CD4-positive, alpha-beta memory T cell (primary cell): ENCODE measurements at regions not wholly inside any gene's neighbourhood (a gene's known extent, or its start where the extent isn't known, plus 50 kb on each side); places are given as distances from the start of the nearest gene placed in this dataset.
"Not testable (repeated sequence)": the region's sequence is repeated elsewhere in the genome, so short reads cannot be mapped to it uniquely, and the experiment has no call there.

ENCODE experiments used
- CTCF ChIA-PET: fragments of 350-600 bp; sonication (Branson Sonifier 250); formaldehyde crosslinking; loops from one replicate; lab custom pipeline; 2021; ENCODE audit warnings: inconsistent platforms; ENCODE audit not compliant: partially characterized antibody; lab: Charles Lee
- POLR2A ChIA-PET: fragments of 350-600 bp; sonication (Branson Sonifier 250); formaldehyde crosslinking; loops from one replicate; lab custom pipeline; 2021; ENCODE audit not compliant: partially characterized antibody; lab: Charles Lee
- DNase-seq, 5 donors: peaks; one replicate each; pipeline versions ENCODE4 v3.0.0 to v3.0.0-alpha.2; 2020 to 2022; ENCODE audit warnings: mixed read lengths in 1 of 5
- H3K27ac ChIP-seq: one replicate; pipeline ENCODE4 v1.7.0; 2013; ENCODE audit warnings: low read depth, low read length
- H3K27me3 ChIP-seq: 2 replicates; pipeline ENCODE4 v1.7.0; 2013; ENCODE audit warnings: mild to moderate bottlenecking, low read length, moderate library complexity; ENCODE audit not compliant: insufficient read depth
- H3K36me3 ChIP-seq: 2 replicates; pipeline ENCODE4 v1.7.0; 2013; ENCODE audit warnings: mild to moderate bottlenecking, low read length, moderate library complexity; ENCODE audit not compliant: insufficient read depth
- H3K4me1 ChIP-seq: 2 replicates; pipeline ENCODE4 v1.7.0; 2013; ENCODE audit warnings: mild to moderate bottlenecking, low read length, moderate library complexity; ENCODE audit not compliant: insufficient read depth
- H3K4me3 ChIP-seq, 2 donors: one replicate each; pipeline ENCODE4 v1.7.0; 2013; ENCODE audit warnings: low read length in 2 of 2, mild to moderate bottlenecking in 1 of 2
- H3K9me3 ChIP-seq, 2 donors: one replicate each; pipeline ENCODE4 v1.7.0; 2013; ENCODE audit warnings: low read length in 2 of 2, control low read depth in 1 of 2; ENCODE audit not compliant: control insufficient read depth in 1 of 2
- H3K27ac Mint-ChIP-seq, 7 donors: one replicate each; pipeline ENCODE4 v1.8.0; 2020 to 2021; ENCODE audit warnings: mixed read lengths in 7 of 7, mild to moderate bottlenecking in 6 of 7, inconsistent platforms in 3 of 7, moderate library complexity in 3 of 7
- H3K27me3 Mint-ChIP-seq, 2 donors: one replicate each; pipeline ENCODE4 v1.8.0; 2020 to 2021; ENCODE audit warnings: mixed read lengths in 2 of 2
- H3K36me3 Mint-ChIP-seq, 2 donors: one replicate each; pipeline ENCODE4 v1.8.0; 2020 to 2021; ENCODE audit warnings: mixed read lengths in 2 of 2, inconsistent platforms in 1 of 2, mild to moderate bottlenecking in 1 of 2
- H3K4me1 Mint-ChIP-seq, 4 donors: one replicate each; pipeline ENCODE4 v1.8.0; 2020 to 2021; ENCODE audit warnings: mixed read lengths in 4 of 4, mild to moderate bottlenecking in 1 of 4
- H3K4me3 Mint-ChIP-seq, 8 donors: one replicate each; pipeline ENCODE4 v1.8.0; 2020 to 2021; ENCODE audit warnings: mixed read lengths in 8 of 8, mild to moderate bottlenecking in 7 of 8, moderate library complexity in 6 of 8, inconsistent platforms in 3 of 8
- H3K9me3 Mint-ChIP-seq, 8 donors: one replicate each; pipeline ENCODE4 v1.8.0; 2020 to 2021; ENCODE audit warnings: mixed read lengths in 8 of 8, mild to moderate bottlenecking in 5 of 8, inconsistent platforms in 3 of 8, moderate library complexity in 1 of 8
- intact Hi-C: fragments of 100-400 bp; cut with micrococcal nuclease; formaldehyde crosslinking; loops from one replicate; pipeline ENCODE4 v1.15.1; 2023

DNA sequence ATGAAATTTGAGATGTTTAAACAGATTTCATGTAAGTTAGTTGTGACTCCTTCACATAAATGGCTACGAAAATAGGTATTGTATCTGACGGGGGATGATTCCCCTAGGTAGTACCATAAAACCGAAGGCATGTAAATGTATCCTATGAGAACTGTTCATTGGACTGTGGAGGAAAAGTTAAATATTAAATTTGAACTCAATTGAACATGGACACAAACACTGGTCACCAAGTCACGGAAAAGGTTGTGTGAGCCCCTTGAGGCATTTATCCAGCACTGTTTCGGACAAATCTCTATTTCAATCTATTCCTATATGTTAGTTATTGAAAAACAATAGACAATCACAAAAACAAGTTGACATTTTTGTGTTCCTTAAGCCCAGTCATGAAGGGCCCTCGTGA is 1014.3 kb upstream of the NOVA1 start:
- H3K4me1 Mint-ChIP-seq, result no peaks in the 10 kb centered on the region
- H3K4me1 ChIP-seq, result no peaks in the 10 kb centered on the region
- ChIA-PET POLR2A (no interaction called here), CTCF (no interaction called here)
- no peaks in the 10 kb centered on the region for H3K36me3 ChIP-seq
- no peaks in the 10 kb centered on the region for H3K9me3 ChIP-seq
- intact Hi-C loops, result no loop called here
- H3K36me3 Mint-ChIP-seq, result no peaks in the 10 kb centered on the region
- no peak overlapping the region for H3K27ac ChIP-seq
- no peaks in the 10 kb centered on the region for H3K27me3 Mint-ChIP-seq
- no peak for DNase-seq
- H3K27me3 ChIP-seq, result no peaks in the 10 kb centered on the region
- peaks cover 0 to 17% (median 13%) of the 10 kb centered on the region in 8 donors for H3K9me3 Mint-ChIP-seq
- no peak overlapping the region for H3K27ac Mint-ChIP-seq
- H3K4me3 ChIP-seq, result no peak overlapping the region
- no peak overlapping the region for H3K4me3 Mint-ChIP-seq

DNA sequence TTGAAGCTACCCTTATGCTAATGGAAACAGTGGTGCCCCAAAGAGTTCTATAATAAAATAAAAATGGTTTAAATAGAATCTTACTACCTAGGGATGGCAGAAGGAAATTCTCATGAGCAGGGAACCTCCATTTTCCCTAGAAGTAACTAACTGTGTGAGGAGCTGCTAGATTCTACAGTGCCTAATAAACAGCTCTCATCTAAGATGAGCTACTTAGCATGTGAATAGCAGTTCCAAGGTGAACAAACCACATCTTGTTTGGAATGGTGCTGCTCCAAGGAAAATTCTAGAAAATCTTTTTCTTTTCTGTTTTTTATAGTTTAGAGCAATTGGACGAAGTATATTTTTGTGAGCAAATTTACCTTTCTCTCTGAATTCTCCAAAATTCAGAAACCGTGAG is 1015.3 kb upstream of the NOVA1 start:
- intact Hi-C loops, result no loop called here
- H3K4me3 Mint-ChIP-seq, result no peak overlapping the region
- H3K36me3 ChIP-seq, result no peaks in the 10 kb centered on the region
- no peaks in the 10 kb centered on the region for H3K4me1 ChIP-seq
- no peak for DNase-seq
- peaks cover 0 to 18% (median 12%) of the 10 kb centered on the region in 8 donors for H3K9me3 Mint-ChIP-seq
- H3K27ac Mint-ChIP-seq, result no peak overlapping the region
- no peak overlapping the region for H3K27ac ChIP-seq
- ChIA-PET POLR2A (no interaction called here), CTCF (no interaction called here)
- H3K4me1 Mint-ChIP-seq, result no peaks in the 10 kb centered on the region
- no peak overlapping the region for H3K4me3 ChIP-seq
- H3K9me3 ChIP-seq, result peaks cover 0 to 5% of the 10 kb centered on the region in 2 donors
- H3K27me3 Mint-ChIP-seq, result no peaks in the 10 kb centered on the region
- no peaks in the 10 kb centered on the region for H3K27me3 ChIP-seq
- H3K36me3 Mint-ChIP-seq, result no peaks in the 10 kb centered on the region

DNA sequence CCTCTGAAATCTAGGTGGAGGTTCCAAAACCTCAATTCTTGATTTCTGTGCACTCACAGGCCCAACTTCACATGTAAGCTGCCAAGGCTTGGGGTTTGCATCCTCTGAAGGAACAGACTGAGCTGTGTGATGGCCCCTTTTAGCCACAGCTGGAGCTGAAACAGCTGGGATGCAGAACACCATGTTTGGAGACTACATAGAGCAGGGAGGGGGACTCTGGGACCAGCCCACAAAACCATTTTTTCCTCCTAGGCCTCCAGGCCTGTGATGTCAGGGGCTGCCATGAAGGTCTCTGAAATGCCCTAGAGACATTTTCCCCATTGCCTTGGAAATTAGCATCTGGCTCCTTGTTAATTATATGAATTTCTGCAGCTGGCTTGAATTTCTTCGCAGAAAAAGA is 1025.9 kb upstream of the NOVA1 start:
- no peaks in the 10 kb centered on the region for H3K27me3 Mint-ChIP-seq
- peaks cover 3 to 45% (median 24%) of the 10 kb centered on the region in 8 donors for H3K9me3 Mint-ChIP-seq
- no peaks in the 10 kb centered on the region for H3K9me3 ChIP-seq
- no peaks in the 10 kb centered on the region for H3K27me3 ChIP-seq
- CTCF ChIA-PET, result no interaction called here
- H3K27ac ChIP-seq, result no peak overlapping the region
- no peaks in the 10 kb centered on the region for H3K36me3 ChIP-seq
- no peaks in the 10 kb centered on the region for H3K4me1 Mint-ChIP-seq
- H3K4me3 Mint-ChIP-seq, result no peak overlapping the region
- intact Hi-C loops, result no loop called here
- H3K4me1 ChIP-seq, result no peaks in the 10 kb centered on the region
- no peak for DNase-seq
- H3K4me3 ChIP-seq, result no peak overlapping the region
- POLR2A ChIA-PET, result no interaction called here
- no peak overlapping the region for H3K27ac Mint-ChIP-seq
- H3K36me3 Mint-ChIP-seq, result no peaks in the 10 kb centered on the region

DNA sequence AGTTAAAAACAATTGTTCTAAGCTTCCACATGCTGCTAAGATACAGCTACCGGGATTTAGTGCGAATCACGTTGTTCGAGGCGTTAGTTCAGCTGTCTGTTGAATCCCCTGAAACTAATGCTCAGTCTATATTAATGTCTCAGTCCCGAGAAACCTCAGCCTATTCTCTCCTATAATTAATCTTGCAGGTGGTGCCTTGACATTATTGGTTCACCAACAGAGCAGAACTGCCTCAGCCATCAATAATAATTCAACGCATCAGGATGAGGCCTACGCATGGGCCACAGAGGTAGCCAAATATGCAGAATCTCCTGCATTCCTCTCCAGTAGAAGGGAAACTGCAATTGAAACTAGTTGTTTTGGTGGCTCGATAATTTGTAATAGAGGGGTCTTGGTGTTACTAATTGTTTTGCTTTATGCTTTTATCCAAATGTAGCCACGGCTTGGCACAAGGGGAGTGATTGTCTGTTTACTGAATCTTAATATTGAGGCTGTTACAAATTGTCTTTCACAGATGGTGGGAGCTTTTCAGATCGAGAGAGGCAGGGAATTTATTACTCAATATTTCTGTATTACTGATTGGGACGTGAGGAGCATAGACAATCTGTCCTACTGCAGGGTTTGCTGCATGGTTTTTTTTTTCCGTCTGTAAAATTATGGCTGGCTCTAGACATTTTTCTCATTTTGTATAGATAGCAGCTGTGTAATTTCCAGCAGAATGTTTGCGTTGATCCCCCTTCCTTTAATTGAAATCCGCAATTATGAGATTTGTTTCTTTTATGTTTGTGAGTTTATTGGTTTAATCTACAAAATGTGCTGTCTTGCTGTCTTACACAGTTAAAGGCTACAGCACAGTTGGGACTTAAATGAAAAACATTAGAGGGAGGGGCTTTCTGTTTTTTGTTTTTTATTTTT is 1036.5 kb upstream of the NOVA1 start:
- H3K36me3 ChIP-seq, result no peaks in the 10 kb centered on the region
- intact Hi-C loops, result no loop called here
- no peak overlapping the region for H3K27ac ChIP-seq
- H3K9me3 Mint-ChIP-seq, result peaks cover 5 to 25% (median 12%) of the 10 kb centered on the region in 8 donors
- no peak overlapping the region for H3K27ac Mint-ChIP-seq
- no peak overlapping the region for H3K4me3 Mint-ChIP-seq
- H3K4me1 Mint-ChIP-seq, result no peaks in the 10 kb centered on the region
- H3K27me3 ChIP-seq, result no peaks in the 10 kb centered on the region
- H3K36me3 Mint-ChIP-seq, result no peaks in the 10 kb centered on the region
- DNase-seq, result no peak
- ChIA-PET CTCF (no interaction called here), POLR2A (no interaction called here)
- H3K9me3 ChIP-seq, result no peaks in the 10 kb centered on the region
- no peak overlapping the region for H3K4me3 ChIP-seq
- no peaks in the 10 kb centered on the region for H3K27me3 Mint-ChIP-seq
- H3K4me1 ChIP-seq, result no peaks in the 10 kb centered on the region

DNA sequence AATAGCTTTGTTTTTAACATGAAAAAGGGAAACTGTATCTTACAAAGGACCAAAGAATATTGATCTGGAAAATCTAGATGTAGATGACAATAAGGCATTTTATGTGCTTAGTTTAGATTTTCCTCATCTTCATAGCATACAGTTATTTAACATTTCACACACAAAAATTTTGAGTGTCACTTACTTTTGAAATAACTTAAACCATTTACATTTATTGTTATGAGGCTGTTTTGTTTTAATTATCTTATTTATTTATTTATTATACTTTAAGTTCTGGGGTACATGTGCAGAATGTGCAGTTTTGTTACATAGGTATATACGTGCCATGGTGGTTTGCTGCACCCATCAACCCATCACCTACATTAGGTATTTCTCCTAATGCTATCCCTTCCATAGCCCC is 1042.9 kb upstream of the NOVA1 start:
- H3K36me3 ChIP-seq, H3K27ac ChIP-seq, H3K4me3 Mint-ChIP-seq, H3K27me3 ChIP-seq, CTCF ChIA-PET, POLR2A ChIA-PET, H3K27me3 Mint-ChIP-seq, DNase-seq, H3K4me1 Mint-ChIP-seq, H3K4me3 ChIP-seq, H3K9me3 ChIP-seq, H3K36me3 Mint-ChIP-seq, H3K27ac Mint-ChIP-seq, H3K4me1 ChIP-seq, intact Hi-C loops: not testable (repeated sequence)
- peaks cover 2 to 18% (median 6%) of the 10 kb centered on the region in 8 donors for H3K9me3 Mint-ChIP-seq

DNA sequence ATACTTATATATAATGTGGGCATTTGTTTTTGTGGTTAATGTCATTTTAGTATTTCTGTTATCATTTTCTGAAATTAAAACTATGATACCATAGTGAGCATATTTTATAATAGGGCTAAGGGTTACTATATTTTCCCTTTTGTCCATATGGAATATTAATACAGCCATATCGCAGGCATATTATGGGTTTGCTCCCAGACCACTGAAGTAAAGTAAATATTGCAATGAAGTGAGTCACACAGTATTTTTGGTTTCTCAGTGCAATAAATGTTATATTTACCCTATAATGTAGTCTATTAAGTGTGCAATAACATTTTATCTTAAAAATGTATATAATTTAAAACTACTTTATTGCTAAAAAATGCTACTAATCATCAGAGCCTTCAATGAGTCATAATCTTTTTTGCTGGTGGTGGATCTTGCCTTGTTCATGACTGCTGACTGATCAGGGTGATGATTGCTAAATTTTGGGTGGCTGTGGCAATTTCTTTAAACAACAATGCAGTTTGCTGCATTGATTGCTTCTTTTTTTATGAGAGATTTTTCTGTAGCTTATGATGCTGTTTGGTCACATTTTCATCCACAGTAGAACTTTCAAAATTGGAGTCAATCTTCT is 1044.5 kb upstream of the NOVA1 start:
- peaks cover 2 to 18% (median 5%) of the 10 kb centered on the region in 8 donors for H3K9me3 Mint-ChIP-seq
- ChIA-PET POLR2A (no interaction called here), CTCF (no interaction called here)
- H3K27ac ChIP-seq, result no peak overlapping the region
- intact Hi-C loops, result no loop called here
- no peaks in the 10 kb centered on the region for H3K27me3 Mint-ChIP-seq
- H3K9me3 ChIP-seq, result no peaks in the 10 kb centered on the region
- DNase-seq, result no peak
- no peaks in the 10 kb centered on the region for H3K4me1 Mint-ChIP-seq
- H3K4me3 ChIP-seq, result no peak overlapping the region
- H3K27ac Mint-ChIP-seq, result no peak overlapping the region
- no peak overlapping the region for H3K4me3 Mint-ChIP-seq
- no peaks in the 10 kb centered on the region for H3K36me3 Mint-ChIP-seq
- no peaks in the 10 kb centered on the region for H3K4me1 ChIP-seq
- no peaks in the 10 kb centered on the region for H3K27me3 ChIP-seq
- H3K36me3 ChIP-seq, result no peaks in the 10 kb centered on the region

DNA sequence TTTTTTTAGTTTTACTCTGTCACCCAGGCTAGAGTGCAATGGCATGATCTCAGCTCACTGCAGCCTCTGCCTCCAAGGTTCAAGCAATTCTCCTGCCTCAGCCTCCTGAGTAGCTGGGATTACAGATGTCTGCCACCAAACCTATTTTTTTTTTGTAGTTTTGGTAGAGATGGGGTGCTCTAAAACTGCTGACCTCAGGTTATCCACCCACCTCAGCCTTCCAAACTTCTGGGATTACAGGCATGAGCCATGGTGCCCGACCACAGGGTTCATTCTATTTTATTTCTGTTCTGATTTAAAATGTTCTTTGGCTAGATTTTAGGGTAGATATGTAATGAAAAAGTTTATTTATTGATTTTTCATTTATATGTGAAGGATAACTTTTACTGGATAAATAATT is 1062.8 kb upstream of the NOVA1 start:
- H3K4me3 ChIP-seq, result no peak overlapping the region
- CTCF ChIA-PET, result no interaction called here
- peaks cover 7 to 56% (median 26%) of the 10 kb centered on the region in 8 donors for H3K9me3 Mint-ChIP-seq
- H3K36me3 Mint-ChIP-seq, result no peaks in the 10 kb centered on the region
- no peak overlapping the region for H3K4me3 Mint-ChIP-seq
- no peaks in the 10 kb centered on the region for H3K27me3 ChIP-seq
- no peak for DNase-seq
- intact Hi-C loops, result no loop called here
- no peaks in the 10 kb centered on the region for H3K4me1 Mint-ChIP-seq
- POLR2A ChIA-PET, result no interaction called here
- H3K27ac ChIP-seq, result no peak overlapping the region
- H3K9me3 ChIP-seq, result peaks cover 0 to 3% of the 10 kb centered on the region in 2 donors
- H3K4me1 ChIP-seq, result no peaks in the 10 kb centered on the region
- H3K27me3 Mint-ChIP-seq, result no peaks in the 10 kb centered on the region
- H3K27ac Mint-ChIP-seq, result no peak overlapping the region
- H3K36me3 ChIP-seq, result no peaks in the 10 kb centered on the region
